SIG-M5 treated with dmso at 0.1 percent for 504 hours (cell line): ENCODE measurements at regions not wholly inside any gene's neighbourhood (a gene's known extent, or its start where the extent isn't known, plus 50 kb on each side); places are given as distances from the start of the nearest gene placed in this dataset.
"Not testable (repeated sequence)": the region's sequence is repeated elsewhere in the genome, so short reads cannot be mapped to it uniquely, and the experiment has no call there.

Experiments
- DNase-seq: peaks from one replicate; lab custom pipeline; 2025; ENCODE audit not compliant: unreplicated experiment; lab: John Stamatoyannopoulos, UW

- no peak for DNase-seq
Observed at GRCh38 chr6:2611092-2611491, 139.6 kb downstream of the MYLK4 start.

DNA sequence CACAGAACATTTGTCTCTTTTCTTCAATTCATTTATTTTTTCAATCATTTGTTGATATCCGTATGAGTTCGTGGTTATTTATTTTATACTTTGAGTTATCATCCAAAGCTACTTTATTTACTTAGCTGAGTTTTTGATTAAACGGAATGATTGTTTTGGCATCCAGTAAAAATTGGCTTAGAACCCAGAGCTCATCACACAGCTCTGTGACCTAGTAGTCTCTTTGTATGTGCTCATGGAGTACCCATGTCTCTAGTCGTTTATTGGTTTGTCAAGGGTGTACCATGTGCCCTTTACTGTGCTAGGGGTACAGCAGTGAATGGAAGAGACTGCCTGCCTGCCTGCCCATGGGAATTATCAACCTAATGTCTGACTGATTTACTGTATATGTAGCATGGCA is 142.2 kb downstream of the MYLK4 start:
- DNase-seq: no peak

DNA sequence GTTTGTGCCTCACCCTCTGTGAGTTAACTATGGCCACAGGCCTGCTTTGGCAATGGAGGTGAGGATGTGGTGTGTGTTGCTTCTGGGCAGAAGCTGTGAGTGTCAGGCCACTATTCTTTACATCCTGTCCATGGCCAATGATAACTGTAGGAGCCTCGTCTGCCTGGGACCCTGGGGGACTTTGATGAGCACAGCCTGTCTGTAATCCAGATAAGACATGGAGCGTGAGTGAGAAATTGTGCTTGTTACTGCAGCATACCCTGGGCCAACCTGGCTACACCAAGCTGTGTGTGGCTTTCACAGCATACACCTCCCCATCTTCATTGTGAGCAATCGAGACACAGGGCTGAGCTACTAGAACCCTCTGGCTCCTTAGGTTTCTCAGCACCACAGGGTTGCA is 150.4 kb downstream of the MYLK4 start:
- no peak for DNase-seq

DNA sequence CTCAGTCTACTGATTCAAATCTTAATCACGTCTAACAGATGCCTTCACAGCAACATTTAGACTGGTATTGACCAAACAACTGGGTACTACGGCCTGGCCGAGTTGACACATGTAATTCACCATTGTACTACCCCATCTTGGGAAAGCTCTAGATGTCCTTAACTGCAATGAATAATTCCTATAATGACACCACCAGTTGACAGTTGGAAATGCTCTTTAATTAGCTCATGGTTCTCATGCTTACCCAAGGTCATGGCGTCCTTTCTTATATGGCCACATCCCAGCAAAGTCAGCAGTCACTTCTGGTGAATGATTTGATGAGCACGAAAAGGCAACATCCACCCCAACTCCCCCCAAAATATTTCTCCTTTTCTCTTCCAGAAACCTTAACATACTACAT is 150.9 kb downstream of the MYLK4 start:
- no peak for DNase-seq

DNA sequence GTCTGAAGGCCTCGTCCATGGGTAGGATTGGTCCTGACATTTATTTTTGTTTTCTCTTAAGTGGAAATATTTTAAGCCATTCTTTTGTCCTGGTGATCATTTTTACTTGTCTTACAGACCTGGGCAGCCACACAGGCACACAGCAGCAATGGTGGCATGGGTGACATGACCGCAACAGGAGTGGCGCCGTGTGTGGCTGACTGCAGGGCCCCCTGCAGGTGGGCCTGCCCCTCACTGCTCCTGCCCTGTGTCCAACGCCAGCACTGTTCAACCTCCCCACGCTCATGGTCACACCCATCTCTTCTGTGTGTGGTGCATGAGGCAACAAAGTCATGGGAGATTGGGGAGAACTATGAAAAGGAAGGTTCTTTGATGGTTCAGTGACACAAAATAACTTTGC is 151.9 kb downstream of the MYLK4 start:
- no peak for DNase-seq

GRCh38 chr6:2597991-2598390 is 152.7 kb downstream of the MYLK4 start:
- DNase-seq: no peak

GRCh38 chr6:2597457-2597856 is 153.3 kb downstream of the MYLK4 start:
- not testable (repeated sequence) for DNase-seq

- DNase-seq: no peak
Observed at GRCh38 chr6:2596222-2596621, 154.5 kb downstream of the MYLK4 start.

DNA sequence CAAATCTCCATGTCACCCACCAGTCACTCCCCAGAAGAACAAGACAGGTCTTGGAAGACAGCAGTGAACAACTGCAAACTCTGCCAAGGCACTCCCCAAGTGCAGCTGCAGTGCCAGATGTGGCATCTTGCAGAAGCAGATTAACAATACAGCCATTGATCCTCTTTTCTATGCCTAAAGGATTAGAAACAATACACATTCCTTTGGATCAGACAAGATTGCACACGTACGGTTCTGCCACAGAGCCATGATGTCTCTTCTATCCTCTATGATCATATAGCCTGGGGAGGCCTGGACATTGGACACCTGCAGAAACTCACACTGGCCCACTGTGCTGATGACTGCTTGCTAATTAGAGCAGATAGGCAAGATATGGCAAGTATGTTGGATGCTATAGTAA is 155.9 kb downstream of the MYLK4 start:
- no peak for DNase-seq

DNA sequence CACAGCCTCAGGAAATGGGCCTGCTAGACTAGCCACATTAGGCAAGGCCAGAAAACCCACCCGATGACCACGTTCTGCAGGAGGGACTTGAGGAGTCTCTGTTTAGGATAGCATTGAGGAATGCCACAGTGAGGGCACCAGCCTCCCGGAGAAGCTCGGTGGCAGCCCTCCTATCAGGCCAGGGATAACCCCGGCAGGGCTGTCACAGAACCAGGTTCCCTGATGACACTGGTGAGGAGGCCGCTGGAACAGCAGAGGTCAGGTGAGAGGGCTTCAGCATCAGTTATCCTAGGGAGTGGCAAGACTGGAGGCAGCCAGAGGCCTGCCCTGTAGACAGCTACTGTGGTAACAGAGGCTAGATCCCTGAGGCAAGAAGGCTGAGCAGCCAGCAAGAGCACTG is 157.6 kb downstream of the MYLK4 start:
- DNase-seq: no peak

GRCh38 chr6:2589171-2589661 is 161.5 kb downstream of the MYLK4 start:
- no peak for DNase-seq

DNA sequence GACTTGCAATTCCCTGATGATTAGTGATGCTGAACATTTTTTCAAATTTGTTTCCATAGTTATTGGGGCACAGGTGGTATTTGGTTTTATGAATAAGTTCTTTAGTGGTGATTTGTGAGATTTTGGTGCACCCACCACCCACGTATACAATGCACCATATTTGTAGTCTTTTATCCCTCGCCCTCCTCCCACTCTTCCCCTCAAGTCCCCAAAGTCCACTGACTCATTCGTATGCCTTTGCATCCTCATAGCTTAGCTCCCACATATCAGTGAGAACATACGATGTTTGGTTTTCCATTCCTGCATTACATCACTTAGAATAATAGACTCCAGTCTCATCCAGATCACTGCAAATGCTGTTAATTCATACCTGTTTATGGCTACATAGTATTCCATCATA is 167.3 kb downstream of the MYLK4 start:
- no peak for DNase-seq

DNA sequence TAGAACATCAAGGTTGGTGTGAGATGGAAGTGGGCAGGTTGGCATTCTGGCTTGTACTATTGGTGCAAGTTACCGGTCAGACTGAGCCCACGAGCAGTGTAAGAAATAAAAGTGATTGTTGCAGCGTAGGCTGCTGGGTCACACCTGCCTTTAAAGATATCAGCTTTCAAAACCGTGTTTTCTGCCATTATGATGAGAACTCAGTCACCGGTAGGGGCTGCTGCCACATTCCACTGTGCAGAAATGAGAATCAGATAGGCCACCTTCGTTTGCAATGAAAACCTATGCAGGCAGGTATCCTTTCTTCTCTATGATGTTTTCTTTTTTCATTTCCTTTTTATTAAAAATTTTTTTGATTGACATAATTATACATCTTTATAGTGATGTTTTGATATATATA is 168.5 kb downstream of the MYLK4 start:
- no peak for DNase-seq

DNA sequence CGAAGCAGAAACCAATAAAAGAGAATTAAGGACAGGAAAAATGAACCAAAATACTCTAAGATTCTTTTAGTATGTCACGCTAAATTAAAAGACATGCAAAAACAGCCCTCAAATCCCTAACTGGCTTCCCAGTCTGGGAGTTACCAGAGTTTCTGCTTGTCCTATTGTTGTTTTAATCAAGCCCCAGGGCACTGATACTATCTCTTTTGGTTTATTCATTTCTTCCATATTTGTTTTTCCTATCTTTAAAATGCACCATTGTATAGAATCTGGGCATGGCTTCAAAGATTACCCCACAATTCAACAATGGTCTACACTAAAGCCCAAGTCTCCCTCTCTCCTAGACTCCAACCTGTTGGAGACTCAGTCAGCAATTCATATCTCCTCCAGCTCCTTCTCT is 169.1 kb downstream of the MYLK4 start:
- DNase-seq: no peak

DNA sequence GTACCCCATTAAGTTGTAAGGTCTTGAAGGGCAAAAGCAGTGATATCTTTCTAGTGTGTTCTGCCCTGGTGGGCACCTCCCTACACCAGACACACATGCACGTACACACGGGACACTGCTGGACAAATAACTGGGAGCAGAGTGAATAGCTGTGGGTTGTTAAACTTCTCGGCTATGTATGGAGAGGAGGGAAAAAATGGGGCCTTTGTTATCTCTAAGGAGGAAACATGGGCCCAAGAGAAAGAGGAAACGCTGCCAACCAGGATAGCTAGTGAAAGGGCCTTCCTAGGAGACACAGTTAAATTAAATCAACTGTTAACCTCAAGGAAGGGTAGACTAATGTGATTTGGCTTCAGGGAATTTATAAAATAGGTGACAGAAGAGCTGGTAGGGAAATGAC is 169.7 kb downstream of the MYLK4 start:
- DNase-seq: no peak

DNA sequence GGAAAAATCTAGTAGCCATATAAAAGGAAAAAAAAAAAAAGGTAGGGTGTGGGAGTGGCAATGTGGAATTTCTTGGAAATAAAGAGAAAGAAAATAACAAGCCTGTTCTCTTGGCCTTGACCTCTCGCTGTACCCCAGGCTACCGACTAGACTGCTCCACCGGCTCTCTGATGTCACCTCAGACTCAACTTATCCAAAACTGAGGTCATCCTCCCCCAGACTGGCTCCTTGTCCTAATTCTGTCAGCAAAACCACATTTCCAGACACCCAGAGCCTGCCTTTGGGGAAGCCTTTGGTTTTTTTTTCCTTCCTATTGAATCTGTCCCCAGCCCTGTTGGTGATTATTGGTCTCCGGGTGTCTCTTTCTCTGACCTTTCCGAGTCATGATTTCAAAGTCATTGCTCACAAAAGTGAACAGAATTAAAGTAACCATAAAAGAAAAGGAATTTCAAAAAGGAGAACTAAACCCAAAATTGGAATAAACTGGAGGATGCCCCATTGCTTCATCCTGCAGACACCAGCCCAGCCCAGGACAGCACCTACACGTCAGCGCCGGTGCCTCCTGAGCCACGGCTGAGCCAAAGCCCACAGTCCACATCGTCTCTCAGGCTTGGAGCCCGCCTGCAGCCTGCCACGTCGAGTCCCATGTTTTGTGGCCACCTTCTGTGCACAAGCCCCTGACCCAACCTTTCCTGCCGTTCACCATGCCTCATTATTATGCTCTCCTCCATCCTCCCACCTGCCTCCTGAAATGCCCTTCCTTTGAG is 170.7 kb downstream of the MYLK4 start:
- no peak for DNase-seq

DNA sequence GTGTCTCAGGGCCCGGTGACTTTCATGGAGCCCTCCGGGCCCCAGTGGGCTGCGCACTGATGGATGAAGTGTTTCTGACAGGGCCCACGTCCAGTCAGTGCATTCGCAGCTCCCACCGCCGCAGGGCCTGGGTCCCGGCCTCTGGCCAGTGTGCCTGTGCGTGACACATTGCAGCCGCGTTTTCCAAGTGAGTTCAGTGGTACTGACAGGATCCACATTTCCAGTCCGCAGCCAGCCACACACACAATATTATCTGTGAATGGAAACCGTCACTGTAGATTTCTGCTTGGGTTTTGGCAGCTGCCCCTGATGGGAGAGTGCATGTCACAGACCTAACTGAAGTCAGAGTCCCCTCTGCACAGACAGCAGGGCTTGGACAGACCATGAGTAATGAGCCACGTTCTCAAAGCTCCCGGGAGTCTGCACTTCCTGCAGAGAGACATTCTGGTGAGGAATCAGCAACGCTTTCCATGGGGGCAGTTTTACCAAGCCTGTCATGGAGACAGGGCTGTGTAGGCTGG is 171.4 kb downstream of the MYLK4 start:
- DNase-seq: no peak

GRCh38 chr6:2578767-2579166 is 172.0 kb downstream of the MYLK4 start:
- DNase-seq: no peak

- DNase-seq: no peak
Observed at GRCh38 chr6:2576499-2576898, 174.2 kb downstream of the MYLK4 start.

- no peak for DNase-seq
Observed at GRCh38 chr6:2575236-2575635, 175.5 kb downstream of the MYLK4 start.

DNA sequence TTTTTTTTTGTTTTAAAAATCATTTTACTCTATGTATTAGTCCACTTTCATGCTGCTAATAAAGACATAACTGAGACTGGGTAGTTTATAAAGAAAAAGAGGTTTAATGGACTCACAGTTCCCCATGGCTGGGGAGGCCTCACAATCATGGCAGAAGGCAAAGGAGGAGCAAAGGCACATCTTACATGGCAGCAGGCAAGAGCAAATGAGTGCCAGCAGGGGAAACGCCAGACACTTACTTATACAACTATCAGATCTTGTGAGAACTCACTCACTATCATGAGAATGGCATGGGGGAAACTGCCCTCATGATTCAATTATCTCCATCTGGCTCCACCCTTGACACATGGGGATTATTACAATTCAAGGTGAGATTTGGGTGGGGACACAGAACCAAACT is 181.3 kb downstream of the MYLK4 start:
- not testable (repeated sequence) for DNase-seq

DNA sequence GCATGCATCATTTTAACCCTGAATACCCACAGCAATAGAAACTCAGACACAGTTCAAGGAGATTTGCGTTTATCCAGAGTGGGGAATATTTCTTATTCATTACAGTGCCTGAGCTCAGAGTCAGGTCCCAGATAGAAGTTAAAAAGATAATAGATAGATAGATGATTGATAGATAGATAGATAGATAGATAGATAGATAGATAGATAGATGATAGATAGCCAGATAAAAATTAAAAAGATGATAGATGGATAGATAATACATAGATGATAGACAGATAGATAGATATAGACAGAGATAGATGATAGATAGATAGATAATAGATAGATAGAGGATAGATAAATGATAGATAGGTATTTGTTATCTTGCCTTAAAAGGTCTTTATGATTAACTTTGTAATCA is 184.7 kb downstream of the MYLK4 start:
- no peak for DNase-seq

DNA sequence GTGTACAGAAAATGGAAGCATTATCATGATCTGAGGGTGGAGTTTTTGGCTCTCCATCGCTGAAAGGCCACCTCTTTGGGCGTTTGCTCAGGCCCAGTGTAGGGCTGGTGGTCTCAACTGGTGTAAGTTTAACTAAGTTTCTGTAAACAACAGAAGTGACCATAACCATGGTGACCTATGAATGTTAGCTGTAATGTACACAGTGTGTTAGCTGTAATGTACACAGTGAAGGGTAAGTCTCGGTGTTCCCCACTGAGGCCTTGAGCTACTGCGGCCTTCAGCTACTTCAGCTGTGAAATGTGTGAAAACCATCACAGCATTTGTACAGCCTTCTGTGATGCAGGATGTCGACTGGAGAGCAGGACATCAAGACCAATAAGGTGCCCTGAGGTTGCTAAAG is 185.2 kb downstream of the MYLK4 start:
- no peak for DNase-seq
